ENCODE measurements at regions not wholly inside any gene's neighbourhood (a gene's known extent, or its start where the extent isn't known, plus 50 kb on each side); places are given as distances from the start of the nearest gene placed in this dataset.
"Not testable (repeated sequence)": the region's sequence is repeated elsewhere in the genome, so short reads cannot be mapped to it uniquely, and the experiment has no call there.

DNA sequence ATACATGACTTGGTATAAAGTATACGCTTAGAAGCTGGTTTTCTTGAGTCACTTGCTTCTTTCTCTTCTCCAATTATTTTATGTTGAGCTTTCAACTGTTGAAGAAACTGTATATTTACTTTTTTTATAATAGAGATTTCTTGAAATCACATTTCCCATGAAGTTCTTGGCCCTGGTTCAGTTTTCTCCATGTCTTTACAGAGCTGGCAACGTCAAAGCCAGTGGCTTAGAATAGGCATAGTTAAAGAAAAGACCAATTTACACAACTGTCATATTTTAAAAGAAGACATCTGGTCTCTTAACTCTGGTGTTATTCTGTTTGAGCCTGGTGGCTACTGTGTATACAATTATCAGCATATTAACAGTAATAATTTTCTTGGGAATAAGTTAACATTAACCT lies 1249.3 kb downstream of the CDH12 start:
- no peak for DNase-seq

DNA sequence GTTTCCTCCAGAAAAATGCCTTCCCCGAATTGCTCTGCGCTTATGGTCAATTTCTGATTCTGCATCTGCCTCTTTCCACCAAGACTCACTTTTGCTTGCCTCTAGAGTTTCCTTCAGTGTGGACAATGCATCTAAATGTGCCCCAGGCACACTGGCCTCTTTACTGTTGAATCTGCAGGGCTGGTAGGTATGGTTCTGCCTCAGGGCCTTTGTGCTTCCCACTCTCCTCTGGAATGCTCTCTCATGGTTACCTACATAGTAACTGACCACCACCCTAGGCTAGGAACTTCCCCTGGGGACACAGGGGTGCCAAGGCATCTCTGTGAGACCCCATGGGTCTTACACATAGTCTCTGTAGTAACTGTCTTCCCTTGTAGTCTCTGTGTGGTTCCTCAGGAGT lies 1258.6 kb downstream of the CDH12 start:
- no peak for DNase-seq

DNA sequence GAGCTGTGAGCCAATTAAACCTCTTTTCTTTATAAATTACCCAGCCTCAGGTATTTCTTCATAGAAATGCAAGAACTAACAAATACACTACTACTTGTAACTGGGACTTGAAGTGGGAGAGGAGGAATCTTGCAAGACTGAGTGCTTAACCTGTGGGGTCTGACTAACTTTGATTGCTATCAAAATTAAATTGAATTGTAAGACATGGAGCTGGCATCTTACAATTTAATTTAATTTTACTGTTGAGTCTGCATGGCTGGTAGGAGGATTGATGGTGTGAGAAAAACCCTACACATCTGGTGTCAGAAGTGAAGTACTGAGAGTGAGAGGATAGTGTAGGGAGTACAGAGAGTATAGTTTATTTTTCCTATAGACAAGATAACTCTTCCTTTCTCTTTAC lies 1259.9 kb downstream of the CDH12 start:
- DNase-seq, result no peak

DNA sequence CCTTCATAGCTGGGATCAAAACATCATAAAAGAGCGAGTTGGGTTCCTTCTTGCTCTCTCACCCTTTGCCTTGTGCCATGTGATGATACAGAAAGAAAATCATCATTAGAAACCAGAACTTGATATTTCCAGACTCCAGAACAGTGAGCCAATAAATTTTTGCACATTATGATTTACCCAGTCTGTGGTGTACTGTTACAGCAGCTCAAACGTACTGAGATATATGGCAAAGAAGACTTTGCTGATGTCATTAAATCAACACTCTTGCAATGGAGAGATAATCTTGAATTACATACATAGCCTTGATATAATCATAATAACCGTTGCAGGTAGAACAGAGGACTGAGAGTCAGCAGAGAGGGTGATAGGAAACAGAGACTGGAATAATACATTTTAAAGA lies 1271.6 kb downstream of the CDH12 start:
- no peak for DNase-seq

DNA sequence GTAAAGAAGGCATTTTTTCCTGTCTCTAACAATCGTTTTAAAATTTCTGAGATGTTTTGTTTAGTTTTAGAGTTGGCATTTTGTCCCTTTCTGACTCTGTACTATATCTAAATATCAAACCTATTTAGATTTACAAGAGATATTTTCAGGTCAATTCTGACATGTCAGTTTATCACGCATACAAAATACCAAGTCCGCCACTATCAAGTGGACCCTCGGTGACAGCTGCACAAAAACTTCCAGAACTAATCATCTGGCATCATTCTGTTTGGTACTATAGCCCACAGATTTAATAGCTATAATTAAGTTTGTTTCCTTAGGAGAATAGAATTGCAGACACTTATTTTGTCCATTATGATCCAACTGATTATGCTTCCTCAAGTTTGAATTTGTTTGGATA lies 1278.2 kb downstream of the CDH12 start:
- DNase-seq, result no peak

DNA sequence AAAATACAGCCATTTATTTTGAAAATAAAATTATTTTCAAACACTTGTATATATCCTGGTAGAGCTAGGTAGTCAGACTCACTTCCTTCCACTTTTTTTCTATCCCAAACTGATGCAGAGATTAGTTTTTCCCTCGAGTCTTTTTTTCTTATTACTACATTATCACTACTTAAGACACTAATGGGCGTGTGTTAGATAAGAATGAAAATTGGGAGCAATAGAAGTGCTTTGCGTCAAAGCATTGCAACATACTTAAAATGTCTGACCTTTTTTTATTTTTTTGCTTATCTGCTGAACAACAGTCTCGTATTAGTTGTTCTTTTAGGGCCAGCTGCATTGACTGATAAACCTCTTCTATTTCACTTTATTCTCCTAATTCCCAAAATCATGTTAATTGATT lies 1278.7 kb downstream of the CDH12 start:
- DNase-seq, result no peak

DNA sequence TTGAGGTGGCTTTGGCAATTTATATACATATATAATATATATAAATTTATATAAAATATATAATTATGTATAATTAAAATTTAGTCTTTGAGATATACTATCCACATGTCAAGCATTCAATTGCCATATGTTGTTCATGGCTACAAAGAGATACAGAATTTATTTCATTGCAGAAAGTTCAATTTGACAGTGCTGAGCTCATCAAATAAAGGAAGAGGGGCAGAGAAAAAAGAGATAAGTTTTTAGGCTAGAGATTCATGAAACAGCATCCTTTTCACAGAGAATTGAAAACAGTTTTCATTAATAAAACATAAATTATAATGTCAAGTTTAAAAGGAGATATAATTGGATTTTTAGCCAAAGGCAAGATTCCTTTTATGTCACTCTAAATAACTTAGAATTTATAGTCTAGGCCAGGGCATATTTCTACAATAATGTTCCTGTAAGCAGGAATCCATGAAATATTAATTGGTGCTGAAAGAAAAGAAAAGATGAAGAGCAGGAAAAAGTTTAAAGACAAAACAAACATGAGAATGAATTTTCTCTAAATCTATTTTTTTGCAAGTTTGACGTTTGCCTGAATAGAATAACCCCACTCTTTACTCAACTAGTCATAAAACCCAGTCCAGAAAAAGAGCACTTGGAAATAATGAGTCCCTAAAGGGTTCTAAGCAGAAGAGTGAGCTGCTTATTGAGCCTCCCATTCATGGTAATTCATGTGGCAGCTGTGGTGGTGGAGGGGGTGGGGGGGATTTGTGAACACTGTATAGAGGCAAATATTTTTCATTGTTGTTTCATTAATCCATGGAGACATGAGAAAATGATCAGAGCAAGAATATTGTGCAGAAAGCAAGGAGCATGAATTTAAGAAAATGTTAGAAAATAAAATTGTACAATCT lies 1279.5 kb downstream of the CDH12 start:
- no peak for DNase-seq

DNA sequence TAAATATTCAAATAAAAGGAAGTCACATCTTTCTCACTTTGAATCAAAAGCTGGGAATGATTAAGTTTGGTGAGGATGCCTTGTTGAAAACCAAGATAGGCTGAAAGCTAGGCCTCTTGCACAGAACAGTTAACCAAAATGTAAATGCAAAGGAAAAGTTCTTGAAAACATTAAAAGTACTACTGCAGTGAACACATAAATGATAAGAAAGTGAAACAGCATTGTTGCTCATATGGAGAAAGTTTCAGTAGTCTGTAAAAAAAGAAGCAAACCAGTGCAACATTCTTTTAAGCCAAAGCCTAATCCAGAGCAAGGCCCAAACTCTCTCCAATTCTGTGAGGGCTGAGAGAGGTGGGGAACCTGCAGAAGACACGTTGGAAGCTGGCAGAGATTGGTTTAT lies 1281.9 kb downstream of the CDH12 start:
- DNase-seq, result not testable (repeated sequence)

DNA sequence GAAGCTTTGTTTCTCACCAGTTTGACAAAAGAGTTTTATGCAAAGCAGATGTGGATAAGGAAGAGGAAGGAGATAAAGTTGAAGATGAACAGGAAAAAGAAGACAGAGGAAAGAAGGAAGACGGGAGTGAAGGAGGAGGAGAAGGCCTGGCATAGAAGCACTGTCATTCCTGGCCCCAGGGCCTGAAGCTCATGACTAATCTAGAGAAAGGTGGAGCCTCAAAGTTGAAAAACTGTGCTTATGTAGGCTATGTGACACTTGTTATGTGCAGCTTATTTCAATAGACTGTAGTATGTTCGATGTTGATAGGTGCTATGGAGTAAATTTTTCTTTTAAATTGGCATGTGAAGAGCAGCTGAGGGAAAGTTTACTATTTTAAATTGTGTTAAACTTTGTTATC lies 1294.0 kb downstream of the CDH12 start:
- DNase-seq, result not testable (repeated sequence)

DNA sequence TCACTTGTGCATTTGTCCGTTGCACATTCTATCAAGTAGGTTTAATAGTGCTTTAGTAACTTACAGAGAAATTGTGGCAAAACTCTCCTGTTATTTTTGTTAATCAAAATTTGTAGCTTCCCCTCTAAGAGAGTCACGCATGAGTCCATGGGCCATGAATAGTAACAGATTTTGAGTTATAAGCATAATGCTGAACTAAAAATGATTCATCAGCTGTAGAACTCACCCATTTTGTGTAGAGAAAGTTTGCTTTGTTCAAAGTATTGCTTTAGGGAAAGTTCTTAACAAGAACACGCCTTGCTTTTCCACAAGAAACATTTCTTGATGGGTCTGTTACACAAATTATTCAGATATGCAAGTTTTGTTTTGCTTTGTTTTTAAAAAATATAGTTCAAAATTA lies 1300.9 kb downstream of the CDH12 start:
- not testable (repeated sequence) for DNase-seq

DNA sequence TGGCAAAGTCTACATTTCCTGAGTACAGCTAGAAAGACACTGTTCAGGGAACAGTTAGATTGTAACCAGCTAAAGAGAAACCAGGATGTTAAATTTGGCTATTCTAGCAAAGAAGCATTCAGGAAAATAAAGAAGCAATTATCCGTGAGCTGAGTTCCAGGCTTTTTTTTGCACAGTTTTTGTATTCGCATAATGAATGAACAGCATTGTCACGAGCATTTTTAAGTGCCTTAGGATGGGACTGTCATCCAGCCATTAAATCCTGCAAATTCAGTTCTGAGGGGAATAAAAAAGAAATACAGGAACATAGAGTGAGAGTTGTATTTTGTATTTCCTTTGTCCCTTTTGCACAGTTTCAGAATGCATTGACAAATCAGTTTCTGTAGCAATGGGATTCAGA lies 1302.2 kb downstream of the CDH12 start:
- not testable (repeated sequence) for DNase-seq

DNA sequence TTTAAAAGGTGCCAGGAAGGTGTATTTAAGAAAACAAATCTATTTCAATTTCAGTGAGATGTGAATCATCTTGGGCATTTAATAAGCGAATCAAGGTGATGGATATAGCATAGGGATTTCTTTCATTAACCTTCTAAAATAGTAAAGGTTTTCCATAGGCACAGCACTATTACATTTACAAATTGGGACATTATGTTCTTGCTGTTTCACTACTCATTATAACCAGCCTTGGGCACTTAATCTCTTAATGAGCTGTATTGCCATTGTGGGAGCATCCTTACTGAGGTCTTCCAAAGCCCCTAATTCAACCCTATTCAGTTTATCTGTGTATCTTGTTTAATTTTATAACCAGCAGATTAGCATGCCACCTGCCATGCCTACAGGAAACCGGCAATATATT lies 1305.5 kb downstream of the CDH12 start:
- not testable (repeated sequence) for DNase-seq

DNA sequence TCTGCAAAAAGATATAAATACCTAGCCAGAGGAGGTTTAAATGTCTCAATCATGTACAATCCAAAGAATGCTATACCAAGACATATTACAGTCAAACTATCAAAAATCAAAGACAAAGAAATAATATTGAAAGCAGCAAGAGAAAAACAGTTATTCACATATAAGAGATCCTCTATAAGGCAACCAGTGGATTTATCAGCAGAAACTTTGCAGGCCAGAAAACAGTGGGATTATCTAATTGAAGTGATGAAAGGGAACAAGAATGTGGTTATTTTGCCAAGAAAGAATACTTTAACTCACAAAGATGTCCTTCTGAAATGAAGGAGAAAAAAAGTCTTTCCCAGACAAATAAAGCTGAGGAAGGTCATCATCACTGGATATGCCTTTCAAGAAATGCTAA lies 1318.0 kb downstream of the CDH12 start:
- not testable (repeated sequence) for DNase-seq

DNA sequence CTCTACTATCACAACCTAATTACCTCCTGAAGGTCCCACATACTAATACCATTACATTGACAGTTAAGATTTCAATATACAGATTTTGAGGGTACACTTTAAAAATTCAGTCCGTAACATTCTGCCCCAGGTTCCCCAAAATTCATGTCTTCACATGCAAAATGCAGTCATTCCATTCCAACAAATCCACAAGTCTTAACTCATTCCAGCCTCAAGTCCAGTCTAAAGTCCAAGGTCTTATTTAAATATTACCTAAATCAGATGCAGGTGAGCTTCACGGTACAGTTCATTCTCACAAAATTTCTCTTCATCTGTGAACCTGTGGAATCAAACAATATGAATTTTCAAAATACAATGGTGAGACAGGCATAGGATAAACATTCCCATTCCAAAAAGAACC lies 1332.0 kb downstream of the CDH12 start:
- not testable (repeated sequence) for DNase-seq

DNA sequence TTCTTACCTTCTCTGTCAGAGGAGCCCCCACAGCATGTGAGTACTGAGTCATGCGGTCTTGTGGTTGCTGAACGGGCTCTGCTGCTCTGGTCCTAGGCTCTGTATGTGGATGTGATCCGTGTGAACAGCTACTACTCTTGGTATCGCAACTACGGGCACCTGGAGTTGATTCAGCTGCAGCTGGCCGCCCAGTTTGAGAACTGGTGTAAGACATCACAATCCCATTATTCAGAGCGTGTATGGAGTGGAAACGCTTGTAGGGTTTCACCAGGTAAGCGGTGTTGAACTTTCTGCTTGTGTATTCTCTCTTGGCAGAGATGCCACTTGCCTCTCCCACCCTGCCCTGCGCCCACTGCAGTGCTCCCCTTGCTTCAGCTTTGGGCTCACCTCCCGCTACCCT lies 1356.2 kb downstream of the CDH12 start:
- DNase-seq, result not testable (repeated sequence)

DNA sequence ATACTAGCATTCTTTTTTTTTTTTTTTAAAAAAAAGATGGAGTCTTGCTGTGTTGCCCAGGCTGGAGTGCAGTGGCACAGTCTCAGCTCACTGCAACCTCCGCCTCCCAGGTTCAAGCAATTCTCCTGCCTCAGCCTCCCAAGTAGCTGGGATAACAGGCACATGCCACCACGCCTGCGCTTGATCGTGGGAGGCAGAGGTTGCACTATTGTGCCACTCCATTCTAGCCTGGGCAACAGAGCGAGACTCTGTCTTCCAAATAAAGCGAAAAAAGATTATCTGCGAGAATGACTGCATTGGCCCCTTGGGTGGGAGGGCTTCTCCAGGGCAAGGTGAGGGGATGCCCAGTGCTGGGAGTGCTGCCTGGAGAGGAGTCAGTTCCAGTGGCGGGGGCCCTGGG lies 1357.1 kb downstream of the CDH12 start:
- DNase-seq, result not testable (repeated sequence)

DNA sequence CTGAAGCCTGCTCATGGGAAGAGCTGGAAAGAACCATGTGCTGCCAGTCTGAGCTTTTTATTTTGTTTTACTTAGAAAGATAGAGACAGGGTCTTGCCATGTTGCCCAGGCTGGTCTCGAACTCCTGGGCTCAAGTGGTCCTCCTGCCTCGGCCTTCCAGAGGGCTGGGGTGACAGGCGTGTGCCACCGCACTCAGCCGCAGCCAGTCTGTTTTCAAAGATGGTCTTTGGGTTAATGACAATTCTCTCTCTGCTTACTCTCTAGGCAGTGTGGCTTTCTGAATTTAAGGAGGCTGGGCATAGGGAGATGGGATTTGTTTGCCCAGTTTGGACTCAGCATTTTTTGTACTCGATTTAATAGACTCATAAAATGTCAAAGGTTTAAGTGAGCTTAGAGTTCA lies 1357.9 kb downstream of the CDH12 start:
- DNase-seq, result not testable (repeated sequence)

DNA sequence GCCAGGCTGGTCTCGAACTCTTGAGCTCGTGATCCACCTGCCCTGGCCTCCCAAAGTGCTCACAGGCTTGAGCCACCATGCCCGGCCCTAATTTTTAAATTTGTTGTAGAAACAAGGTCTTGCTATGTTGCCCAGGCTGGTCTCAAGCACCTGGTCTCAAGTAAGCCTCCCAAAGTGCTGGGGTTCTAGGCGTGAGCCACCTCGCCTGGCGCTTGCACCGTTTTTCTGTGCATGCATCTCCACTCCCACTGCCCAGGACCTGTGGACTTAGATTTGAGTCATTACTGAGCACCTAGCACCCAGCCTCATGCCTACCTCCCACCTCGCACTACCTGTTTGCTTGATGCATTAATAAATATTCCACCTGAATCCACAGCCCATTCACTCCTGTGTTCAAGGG lies 1359.1 kb downstream of the CDH12 start:
- not testable (repeated sequence) for DNase-seq

DNA sequence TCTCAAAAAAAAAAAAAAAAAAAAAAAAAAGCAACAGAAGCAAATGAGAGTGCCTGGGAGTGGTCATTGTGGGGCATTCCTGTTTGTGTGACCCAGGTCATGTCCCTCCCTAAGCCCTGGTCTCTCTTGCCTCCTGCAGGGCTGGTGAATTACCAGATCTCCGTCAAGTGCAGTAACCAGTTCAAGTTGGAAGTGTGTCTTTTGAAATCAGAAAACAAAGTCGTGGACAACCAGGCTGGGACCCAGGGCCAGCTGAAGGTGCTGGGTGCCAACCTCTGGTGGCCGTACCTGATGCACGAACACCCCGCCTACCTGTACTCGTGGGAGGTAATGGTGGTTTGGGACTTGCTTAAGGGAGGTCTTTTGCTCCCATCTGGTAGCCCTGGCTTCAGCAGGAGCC lies 1362.0 kb downstream of the CDH12 start:
- DNase-seq, result not testable (repeated sequence)

DNA sequence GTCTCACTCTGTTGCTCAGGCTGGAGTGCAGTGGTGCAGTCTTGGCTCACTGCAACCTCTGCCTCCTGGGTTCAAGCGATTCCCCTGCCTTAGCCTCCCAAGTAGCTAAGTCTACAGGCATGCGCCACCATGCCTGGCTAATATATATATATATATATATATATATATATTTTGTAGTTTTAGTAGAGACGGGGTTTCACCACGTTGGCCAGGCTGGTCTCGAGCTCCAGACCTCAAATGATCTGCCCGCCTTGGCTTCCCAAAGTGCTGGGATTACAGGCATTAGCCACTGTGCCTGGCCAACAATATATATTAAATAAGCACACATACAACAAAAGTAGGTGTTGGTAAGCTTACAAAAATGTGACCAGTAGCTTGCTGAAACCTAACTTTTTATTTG lies 1364.3 kb downstream of the CDH12 start:
- DNase-seq, result not testable (repeated sequence)

DNA sequence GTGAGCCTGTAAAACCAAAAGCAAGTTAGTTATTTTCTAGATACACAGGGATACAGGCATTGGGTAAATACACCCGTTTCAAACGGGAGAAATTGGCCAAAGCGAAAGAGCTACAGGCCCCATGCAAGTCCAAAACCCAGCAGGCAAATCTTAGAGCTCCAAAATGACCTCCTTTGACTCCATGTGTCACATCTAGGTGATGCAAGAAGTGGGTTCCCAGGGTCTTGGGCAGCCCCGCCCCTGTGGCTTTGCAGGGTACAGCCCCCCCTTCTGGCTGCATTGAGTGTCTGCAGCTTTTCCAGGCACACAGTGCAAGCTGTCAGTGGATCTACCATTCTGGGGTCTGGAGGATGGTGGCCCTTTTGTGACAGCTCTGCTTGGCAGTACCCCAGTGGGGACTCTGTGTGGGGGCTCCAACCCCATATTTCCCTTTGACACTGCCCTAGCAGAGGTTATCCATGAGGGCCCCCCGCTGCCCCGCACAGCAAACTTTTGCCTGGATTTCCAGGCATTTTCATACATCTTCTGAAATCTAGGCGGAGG lies 1367.6 kb downstream of the CDH12 start:
- DNase-seq, result not testable (repeated sequence)

DNA sequence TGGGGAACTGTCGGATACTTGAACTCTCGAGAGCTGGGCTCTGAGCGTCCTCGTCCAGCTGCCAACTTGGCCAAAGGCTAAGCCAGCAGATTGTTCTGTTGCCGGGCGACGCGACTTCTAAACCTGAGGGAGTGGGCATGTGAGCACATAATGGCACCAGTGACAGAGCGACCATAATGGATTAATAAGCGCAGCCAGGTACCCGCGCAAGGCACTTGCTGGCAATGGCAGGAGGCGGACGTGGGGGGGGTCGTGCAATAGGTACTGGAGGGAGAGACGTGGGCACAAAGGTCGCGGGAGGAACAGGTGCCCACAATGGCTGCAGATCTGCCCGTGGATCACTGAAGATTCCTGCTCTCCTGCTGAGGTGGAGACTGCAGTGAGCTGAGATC lies 1368.7 kb downstream of the CDH12 start:
- DNase-seq, result not testable (repeated sequence)

DNA sequence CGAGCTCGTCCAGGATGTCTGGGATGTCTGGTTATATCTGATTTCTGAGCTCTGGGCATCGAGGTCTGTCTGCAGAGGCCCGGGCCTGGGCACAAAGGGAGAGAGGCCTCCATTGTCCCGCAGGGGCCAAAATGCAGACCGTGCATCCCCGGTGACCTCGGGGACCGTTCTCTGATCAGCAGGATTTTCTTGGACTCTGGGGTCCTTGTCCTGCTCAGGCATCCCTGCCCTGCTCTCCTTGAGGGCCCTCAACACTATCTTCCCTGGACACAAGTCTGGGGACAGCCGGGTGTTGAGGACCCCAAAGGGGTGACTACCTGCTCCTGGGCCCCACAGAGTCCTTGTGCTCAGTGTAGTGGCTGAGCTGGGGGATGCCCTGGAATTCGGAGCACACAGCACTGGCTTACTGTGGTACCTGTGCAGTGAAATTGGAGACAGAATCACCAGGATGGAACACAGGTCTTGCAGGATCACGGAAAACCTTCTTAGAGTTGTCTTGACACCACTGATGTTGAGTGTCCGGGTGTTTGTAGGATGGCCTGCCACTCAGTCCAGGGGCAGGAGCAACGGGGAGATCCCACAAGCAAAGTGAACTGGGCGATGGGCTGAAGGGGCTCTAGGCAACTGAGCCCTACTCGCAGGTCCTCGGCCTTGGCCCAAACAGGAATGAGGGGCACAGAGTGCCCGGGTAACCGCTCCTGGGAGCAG lies 1369.2 kb downstream of the CDH12 start:
- DNase-seq, result not testable (repeated sequence)

Data from left kidney (tissue), 1 donor.